Islet of Langerhans (tissue), 1 donor: ENCODE measurements at regions not wholly inside any gene's neighbourhood (a gene's known extent, or its start where the extent isn't known, plus 50 kb on each side); places are given as distances from the start of the nearest gene placed in this dataset.

Experiments
- FAIRE-seq: peaks from one replicate; lab custom pipeline; 2011; peaks lifted over from hg19 to GRCh38; lab: Jason Lieb, UNC

DNA sequence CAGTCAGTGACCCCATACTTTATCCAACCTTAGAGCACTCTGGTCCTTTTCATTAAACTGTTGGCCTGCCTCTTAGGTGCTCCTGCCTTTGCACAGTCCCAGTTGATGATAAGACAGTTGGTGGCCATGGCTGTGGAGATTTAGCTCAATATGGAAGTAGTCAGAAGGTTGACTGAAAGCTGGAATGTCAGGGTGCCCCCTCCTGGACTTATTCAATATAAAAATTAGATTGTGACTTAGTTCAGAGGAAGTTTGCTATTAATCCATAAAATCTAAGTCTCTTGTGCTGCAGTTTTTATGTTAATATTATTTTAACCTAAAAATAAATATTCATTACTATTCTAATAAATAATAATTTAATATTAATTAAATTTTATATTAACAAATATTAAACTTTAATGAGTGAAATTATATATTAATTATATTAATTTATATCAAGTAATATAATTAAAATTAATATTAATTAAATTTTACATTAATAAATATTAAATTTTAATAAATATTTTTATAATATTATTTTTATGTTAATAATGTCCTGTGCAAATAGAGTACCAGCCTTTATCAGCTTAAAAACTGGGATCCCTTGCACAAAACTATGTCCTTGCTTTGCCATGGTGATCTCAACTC lies 77.7 kb upstream of the ADAMTSL1 start:
- FAIRE-seq: no peak

- no peak for FAIRE-seq
These were observed 76.9 kb upstream of the ADAMTSL1 start for GRCh38 chr9:18397076-18397475.

DNA sequence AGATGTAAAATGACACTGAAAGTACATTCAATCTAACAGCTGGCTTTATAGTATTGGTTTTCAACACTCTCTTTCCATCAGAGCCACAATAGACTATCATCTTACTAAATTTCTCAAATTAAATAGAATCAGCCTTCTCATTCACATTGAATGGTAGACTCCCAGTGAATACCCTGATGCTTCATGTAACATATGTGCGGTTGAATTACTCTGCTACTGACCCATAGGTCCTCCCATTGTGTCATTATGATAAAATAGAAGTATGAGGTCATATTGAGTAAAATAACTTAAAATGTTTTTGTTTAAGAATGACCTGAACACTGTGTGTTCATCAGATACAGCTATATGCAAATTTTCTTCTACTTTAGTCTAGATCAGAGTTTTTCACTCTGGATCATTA lies 75.9 kb upstream of the ADAMTSL1 start:
- FAIRE-seq: no peak

GRCh38 chr9:18404434-18405029 lies 69.4 kb upstream of the ADAMTSL1 start:
- FAIRE-seq: no peak

DNA sequence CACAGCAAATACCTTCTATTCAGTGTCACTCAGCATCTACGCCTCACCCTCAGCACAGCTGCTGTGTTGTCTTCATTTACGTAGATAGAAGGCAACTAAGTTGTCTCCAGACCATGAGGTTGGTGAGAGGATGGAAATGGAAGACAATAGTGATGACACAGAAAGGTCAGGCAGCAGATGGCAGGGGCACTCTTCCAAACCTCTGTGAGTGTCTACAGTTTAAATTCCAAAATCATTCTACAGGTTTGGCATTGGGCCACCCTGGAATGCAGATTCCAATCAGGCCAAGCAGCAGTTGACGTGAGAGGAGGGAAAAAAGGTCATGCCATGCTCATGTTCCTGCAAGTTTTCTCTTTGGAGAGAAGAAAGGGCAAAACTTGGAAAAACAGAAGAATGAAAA lies 68.7 kb upstream of the ADAMTSL1 start:
- no peak for FAIRE-seq

DNA sequence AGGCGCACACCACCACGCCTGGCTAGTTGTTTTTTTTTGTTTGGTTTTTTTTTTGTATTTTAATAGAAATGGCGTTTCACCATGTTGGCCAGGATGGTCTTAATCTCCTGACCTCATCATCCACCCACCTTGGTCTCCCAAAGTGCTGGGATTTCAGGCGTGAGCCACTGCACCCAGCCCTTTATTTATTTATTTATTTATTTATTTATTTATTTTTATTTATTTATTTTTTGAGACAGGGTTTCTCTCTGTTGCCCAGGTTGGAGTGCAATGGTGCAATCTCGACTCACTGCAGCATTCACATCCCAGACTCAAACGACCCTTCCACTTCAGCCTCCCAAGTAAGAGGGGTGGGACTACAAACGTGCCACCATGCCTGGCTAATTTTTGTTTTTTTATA lies 63.0 kb upstream of the ADAMTSL1 start:
- no peak for FAIRE-seq

GRCh38 chr9:18421391-18421790 lies 52.6 kb upstream of the ADAMTSL1 start:
- FAIRE-seq: no peak

DNA sequence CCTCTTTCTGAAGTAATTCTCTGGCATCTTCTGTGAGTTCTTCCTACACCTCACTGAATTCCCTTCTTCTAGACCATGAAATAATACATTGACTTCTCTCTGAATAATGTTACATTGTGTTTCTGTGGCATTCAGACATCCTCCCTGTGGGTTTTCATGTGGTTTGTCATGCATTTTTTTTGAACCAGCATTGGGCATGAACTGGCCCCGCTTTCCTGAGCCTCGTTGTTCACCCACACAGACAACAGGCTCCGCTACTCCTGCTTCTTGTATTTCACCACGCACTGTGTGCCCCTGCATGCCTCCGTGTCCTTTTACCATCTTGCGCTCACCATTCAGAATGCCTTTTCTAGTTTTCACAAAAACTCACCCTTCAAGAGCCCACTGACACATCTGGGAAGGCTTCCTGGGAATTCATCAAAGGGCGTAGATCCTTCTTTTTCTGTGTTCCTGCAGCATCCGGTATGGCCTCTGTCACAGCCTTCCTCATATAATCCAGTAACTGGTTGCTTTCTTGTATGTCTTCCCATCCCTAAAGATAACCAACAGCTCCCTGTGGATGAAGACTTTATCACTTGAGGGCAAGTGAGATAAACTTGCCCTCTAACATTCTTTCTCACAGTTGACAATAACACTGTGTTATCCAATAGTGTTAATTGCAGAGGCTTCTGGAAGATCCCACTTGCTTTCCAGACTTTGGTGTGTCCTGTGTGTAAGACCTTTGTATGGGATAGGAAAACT lies 51.5 kb upstream of the ADAMTSL1 start:
- FAIRE-seq: no peak

DNA sequence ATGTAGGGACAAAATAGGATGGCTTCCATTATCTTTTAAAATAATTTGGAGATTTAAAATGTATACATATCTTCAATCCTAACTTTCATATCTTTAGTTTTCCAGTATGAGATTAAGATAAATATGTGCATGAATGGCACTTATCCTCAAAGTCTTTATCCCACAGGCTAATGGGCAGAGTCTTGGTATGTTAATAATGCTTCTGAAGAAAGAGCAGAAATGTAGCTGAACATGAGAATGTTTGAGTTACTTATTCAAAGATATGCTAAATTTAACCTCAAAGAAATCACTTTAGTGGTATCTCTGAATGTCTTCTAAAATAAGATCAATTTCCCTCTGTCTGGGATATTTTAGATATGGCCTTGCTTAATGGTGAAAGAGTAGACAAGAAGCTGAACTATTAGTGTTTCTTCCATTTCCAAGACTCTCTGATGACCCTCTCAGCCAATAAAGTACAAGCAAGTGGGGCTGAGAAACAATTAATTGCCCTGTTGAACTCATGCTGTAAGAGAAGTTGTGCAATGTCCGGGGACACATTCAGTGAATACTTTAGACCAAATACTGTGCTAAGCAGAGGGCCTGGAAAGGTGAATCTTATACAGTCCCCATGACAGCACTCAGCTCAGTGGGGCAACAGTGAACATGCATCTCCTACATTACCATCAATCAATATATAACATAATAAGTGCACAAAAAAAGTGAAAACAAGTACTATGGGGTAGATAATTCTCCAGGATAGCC lies 50.0 kb upstream of the ADAMTSL1 start:
- no peak for FAIRE-seq
